Liver (tissue), 8 donors: ENCODE measurements at regions not wholly inside any gene's neighbourhood (a gene's known extent, or its start where the extent isn't known, plus 50 kb on each side); places are given as distances from the start of the nearest gene placed in this dataset.

Experiments
- DNase-seq: peaks from one replicate; pipeline ENCODE4 v3.0.0-alpha.2; 2017; ENCODE audit warnings: low spot score
- H3K27ac ChIP-seq, 2 donors: one replicate each; pipeline ENCODE4 v1.7.0; 2013; ENCODE audit warnings: inconsistent platforms in 2 of 2, low read length in 2 of 2, control low read depth in 1 of 2, low read depth in 1 of 2, mild to moderate bottlenecking in 1 of 2
- H3K27me3 ChIP-seq, 4 donors: one replicate each; pipeline versions ENCODE4 v1.6.1 to v1.7.0; 2013; ENCODE audit warnings: low read length in 3 of 4, inconsistent platforms in 1 of 4, mild to moderate bottlenecking in 1 of 4, moderate library complexity in 1 of 4; ENCODE audit not compliant: control insufficient read depth in 4 of 4, insufficient read depth in 4 of 4
- H3K36me3 ChIP-seq, 4 donors: one replicate each; pipeline versions ENCODE4 v1.6.1 to v1.7.0; 2013; ENCODE audit warnings: low read length in 3 of 4, mild to moderate bottlenecking in 3 of 4, low read depth in 1 of 4, moderate library complexity in 1 of 4; ENCODE audit not compliant: control insufficient read depth in 4 of 4, insufficient read depth in 3 of 4
- H3K4me1 ChIP-seq, 4 donors: one replicate each; pipeline versions ENCODE4 v1.6.1 to v1.7.0; 2013; ENCODE audit warnings: low read length in 3 of 4, mild to moderate bottlenecking in 3 of 4, moderate library complexity in 1 of 4; ENCODE audit not compliant: control insufficient read depth in 4 of 4, insufficient read depth in 4 of 4
- H3K4me3 ChIP-seq, 3 donors: one replicate each; pipeline versions ENCODE4 v1.6.1 to v1.7.0; 2013; ENCODE audit warnings: low read length in 3 of 3, control low read depth in 1 of 3, low read depth in 1 of 3, mild to moderate bottlenecking in 1 of 3
- H3K9ac ChIP-seq, 2 donors: one replicate each; pipeline ENCODE4 v1.7.0; 2013; ENCODE audit warnings: low read length in 2 of 2, mild to moderate bottlenecking in 2 of 2, moderate library complexity in 2 of 2, control low read depth in 1 of 2, low read depth in 1 of 2
- H3K9me3 ChIP-seq, 4 donors: one replicate each; pipeline versions ENCODE4 v1.6.1 to v1.7.0; 2013; ENCODE audit warnings: low read length in 3 of 4; ENCODE audit not compliant: control insufficient read depth in 4 of 4
- FOXA1 ChIP-seq: IDR thresholded peaks from 2 replicates; pipeline ENCODE4 v1.6.1; 2016; ENCODE audit warnings: antibody characterized with exemption
- FOXA2 ChIP-seq: IDR thresholded peaks from 2 replicates; pipeline ENCODE4 v1.6.1; 2016; ENCODE audit warnings: antibody characterized with exemption
- HNF4A ChIP-seq, 2 donors: conservative IDR thresholded peaks; 2 replicates each; pipeline ENCODE4 v1.6.1; 2016; ENCODE audit warnings: antibody characterized with exemption in 2 of 2, mild to moderate bottlenecking in 2 of 2
- HNF4G ChIP-seq: IDR thresholded peaks from 2 replicates; pipeline ENCODE4 v1.6.1; 2016; ENCODE audit warnings: antibody characterized with exemption
- NR2F2 ChIP-seq: IDR thresholded peaks from 2 replicates; pipeline ENCODE4 v1.6.1; 2016; ENCODE audit warnings: antibody characterized with exemption
- RAD21 ChIP-seq, 2 donors: IDR thresholded peaks; 2 replicates each; pipeline ENCODE4 v1.6.1; 2016; ENCODE audit warnings: antibody characterized with exemption in 2 of 2, mild to moderate bottlenecking in 2 of 2
- RXRA ChIP-seq, 2 donors: IDR thresholded peaks; 2 replicates each; pipeline ENCODE4 v1.6.1; 2017 to 2018; ENCODE audit warnings: antibody characterized with exemption in 2 of 2, mild to moderate bottlenecking in 1 of 2
- SP1 ChIP-seq: IDR thresholded peaks from 2 replicates; pipeline ENCODE4 v1.6.1; 2018; ENCODE audit warnings: antibody characterized with exemption, mild to moderate bottlenecking
- TAF1 ChIP-seq: conservative IDR thresholded peaks from 2 replicates; pipeline ENCODE4 v1.6.1; 2016; ENCODE audit warnings: antibody characterized with exemption, mild to moderate bottlenecking
- WGBS: extraction: QIAGEN DNeasy Blood & Tissue Kit; methylation state at CpG from one replicate; pipeline ENCODE4 v1.1.7; 2013; 5-methylcytosine and 5-hydroxymethylcytosine counted together
- TF ChIP-seq, protein P1 (sequence below): IDR thresholded peaks from 2 replicates; pipeline ENCODE4 v1.6.1; 2016; ENCODE audit warnings: antibody characterized with exemption
- TF ChIP-seq, protein P2 (sequence below): IDR thresholded peaks from 2 replicates; pipeline ENCODE4 v1.6.1; 2016; ENCODE audit warnings: antibody characterized with exemption
- TF ChIP-seq, protein P3 (sequence below): IDR thresholded peaks from 2 replicates; pipeline ENCODE4 v1.6.1; 2016; ENCODE audit warnings: antibody characterized with exemption
- TF ChIP-seq, protein P4 (sequence below): fragments of 150-350 bp; IDR thresholded peaks from 2 replicates; pipeline ENCODE4 v1.5.1; 2017; ENCODE audit warnings: improper control_type of control experiment, low read depth, low read length; ENCODE audit not compliant: missing input control
- TF ChIP-seq, protein P5 (sequence below): IDR thresholded peaks from 2 replicates; pipeline ENCODE4 v1.6.1; 2016; ENCODE audit warnings: antibody characterized with exemption, mild to moderate bottlenecking
- donor health status: healthy.
- donor health status: healthy.
- donor health status: healthy.
- donor health status: healthy.
- donor health status: healthy.

DNA sequence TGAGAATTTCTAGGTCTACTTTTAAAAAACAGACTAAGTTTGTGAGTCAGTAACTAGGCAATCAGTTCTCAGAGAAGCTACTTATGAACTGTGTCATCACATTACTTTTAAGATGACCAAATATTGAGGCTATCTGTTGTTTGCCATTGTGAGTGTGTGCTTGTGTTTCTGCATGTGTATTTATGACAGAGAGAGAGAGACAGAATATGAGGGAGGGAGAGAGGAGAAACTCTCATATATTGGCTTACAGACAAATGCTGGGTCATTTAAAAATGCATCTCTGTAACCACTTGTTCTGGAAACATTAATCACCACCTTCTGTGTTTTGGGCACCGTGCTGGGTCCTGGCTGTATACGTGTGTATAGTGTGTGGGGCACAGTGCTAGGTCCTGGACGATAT is 161.5 kb upstream of the FRMD6 start (continued):
- TF ChIP-seq, protein P1, sequence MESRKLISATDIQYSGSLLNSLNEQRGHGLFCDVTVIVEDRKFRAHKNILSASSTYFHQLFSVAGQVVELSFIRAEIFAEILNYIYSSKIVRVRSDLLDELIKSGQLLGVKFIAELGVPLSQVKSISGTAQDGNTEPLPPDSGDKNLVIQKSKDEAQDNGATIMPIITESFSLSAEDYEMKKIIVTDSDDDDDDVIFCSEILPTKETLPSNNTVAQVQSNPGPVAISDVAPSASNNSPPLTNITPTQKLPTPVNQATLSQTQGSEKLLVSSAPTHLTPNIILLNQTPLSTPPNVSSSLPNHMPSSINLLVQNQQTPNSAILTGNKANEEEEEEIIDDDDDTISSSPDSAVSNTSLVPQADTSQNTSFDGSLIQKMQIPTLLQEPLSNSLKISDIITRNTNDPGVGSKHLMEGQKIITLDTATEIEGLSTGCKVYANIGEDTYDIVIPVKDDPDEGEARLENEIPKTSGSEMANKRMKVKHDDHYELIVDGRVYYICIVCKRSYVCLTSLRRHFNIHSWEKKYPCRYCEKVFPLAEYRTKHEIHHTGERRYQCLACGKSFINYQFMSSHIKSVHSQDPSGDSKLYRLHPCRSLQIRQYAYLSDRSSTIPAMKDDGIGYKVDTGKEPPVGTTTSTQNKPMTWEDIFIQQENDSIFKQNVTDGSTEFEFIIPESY, result no peak
- TF ChIP-seq HNF4G, result no peak
- no peak for TF ChIP-seq RXRA (IDR thresholded peaks at IDR 0.05)
- TF ChIP-seq SP1, result no peak
- TF ChIP-seq, protein P2, sequence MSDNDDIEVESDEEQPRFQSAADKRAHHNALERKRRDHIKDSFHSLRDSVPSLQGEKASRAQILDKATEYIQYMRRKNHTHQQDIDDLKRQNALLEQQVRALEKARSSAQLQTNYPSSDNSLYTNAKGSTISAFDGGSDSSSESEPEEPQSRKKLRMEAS, result no peak

DNA sequence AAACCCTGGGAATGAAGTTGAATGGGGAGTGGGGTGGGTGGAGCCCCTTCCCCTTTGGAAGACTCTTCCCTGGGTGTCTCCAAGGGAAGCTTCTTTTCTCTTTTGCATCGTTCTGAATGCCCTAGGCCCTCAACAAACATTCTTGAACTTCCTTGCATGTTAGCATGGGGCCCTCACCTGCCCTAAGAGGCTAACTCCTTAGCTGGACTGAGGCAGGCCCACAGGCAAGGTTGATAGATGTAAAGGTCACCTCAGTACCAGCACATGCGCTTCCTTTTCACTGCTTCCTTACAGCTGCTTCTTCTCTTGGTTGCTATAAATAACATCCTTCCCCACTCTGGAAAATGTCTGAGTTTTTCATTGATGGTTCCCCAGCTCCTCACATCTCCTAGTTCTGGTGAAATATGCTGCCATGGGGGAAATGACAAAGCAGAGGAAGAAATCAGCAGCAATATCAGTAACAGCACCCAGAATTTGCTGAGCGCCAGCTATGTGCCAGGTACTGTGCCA is 160.6 kb upstream of the FRMD6 start:
- 78% methylated on average over 3 of the region's 3 CpGs for WGBS
- Histone ChIP-seq H3K27ac (no peak overlapping the region), H3K36me3 (no peaks in the 10 kb centered on the region), H3K4me1 (no peaks in the 10 kb centered on the region), H3K27me3 (no peaks in the 10 kb centered on the region), H3K9me3 (no peaks in the 10 kb centered on the region), H3K4me3 (no peak overlapping the region), H3K9ac (no peak overlapping the region)
- no peak for TF ChIP-seq FOXA1
- TF ChIP-seq, protein P3, sequence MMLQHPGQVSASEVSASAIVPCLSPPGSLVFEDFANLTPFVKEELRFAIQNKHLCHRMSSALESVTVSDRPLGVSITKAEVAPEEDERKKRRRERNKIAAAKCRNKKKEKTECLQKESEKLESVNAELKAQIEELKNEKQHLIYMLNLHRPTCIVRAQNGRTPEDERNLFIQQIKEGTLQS, result no peak
- TF ChIP-seq NR2F2, result no peak
- TF ChIP-seq, protein P4, sequence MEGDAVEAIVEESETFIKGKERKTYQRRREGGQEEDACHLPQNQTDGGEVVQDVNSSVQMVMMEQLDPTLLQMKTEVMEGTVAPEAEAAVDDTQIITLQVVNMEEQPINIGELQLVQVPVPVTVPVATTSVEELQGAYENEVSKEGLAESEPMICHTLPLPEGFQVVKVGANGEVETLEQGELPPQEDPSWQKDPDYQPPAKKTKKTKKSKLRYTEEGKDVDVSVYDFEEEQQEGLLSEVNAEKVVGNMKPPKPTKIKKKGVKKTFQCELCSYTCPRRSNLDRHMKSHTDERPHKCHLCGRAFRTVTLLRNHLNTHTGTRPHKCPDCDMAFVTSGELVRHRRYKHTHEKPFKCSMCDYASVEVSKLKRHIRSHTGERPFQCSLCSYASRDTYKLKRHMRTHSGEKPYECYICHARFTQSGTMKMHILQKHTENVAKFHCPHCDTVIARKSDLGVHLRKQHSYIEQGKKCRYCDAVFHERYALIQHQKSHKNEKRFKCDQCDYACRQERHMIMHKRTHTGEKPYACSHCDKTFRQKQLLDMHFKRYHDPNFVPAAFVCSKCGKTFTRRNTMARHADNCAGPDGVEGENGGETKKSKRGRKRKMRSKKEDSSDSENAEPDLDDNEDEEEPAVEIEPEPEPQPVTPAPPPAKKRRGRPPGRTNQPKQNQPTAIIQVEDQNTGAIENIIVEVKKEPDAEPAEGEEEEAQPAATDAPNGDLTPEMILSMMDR, result no peak
- TF ChIP-seq, protein P2, result no peak
- TF ChIP-seq HNF4A (conservative IDR thresholded peaks at IDR 0.05), result no peak
- TF ChIP-seq TAF1, result no peak
- no peak for TF ChIP-seq FOXA2
- TF ChIP-seq, protein P5, sequence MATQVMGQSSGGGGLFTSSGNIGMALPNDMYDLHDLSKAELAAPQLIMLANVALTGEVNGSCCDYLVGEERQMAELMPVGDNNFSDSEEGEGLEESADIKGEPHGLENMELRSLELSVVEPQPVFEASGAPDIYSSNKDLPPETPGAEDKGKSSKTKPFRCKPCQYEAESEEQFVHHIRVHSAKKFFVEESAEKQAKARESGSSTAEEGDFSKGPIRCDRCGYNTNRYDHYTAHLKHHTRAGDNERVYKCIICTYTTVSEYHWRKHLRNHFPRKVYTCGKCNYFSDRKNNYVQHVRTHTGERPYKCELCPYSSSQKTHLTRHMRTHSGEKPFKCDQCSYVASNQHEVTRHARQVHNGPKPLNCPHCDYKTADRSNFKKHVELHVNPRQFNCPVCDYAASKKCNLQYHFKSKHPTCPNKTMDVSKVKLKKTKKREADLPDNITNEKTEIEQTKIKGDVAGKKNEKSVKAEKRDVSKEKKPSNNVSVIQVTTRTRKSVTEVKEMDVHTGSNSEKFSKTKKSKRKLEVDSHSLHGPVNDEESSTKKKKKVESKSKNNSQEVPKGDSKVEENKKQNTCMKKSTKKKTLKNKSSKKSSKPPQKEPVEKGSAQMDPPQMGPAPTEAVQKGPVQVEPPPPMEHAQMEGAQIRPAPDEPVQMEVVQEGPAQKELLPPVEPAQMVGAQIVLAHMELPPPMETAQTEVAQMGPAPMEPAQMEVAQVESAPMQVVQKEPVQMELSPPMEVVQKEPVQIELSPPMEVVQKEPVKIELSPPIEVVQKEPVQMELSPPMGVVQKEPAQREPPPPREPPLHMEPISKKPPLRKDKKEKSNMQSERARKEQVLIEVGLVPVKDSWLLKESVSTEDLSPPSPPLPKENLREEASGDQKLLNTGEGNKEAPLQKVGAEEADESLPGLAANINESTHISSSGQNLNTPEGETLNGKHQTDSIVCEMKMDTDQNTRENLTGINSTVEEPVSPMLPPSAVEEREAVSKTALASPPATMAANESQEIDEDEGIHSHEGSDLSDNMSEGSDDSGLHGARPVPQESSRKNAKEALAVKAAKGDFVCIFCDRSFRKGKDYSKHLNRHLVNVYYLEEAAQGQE, result no peak
- no peak for TF ChIP-seq RAD21 (IDR thresholded peaks at IDR 0.05)
- TF ChIP-seq, protein P1, result no peak
- DNase-seq, result no peak
